MG63 (cell line): ENCODE measurements at regions not wholly inside any gene's neighbourhood (a gene's known extent, or its start where the extent isn't known, plus 50 kb on each side); places are given as distances from the start of the nearest gene placed in this dataset.

Source experiments
- DNase-seq: peaks from one replicate; pipeline ENCODE4 v3.0.0-alpha.2; 2020
- H3K27me3 ChIP-seq: fragments of 250-450 bp; sonication (Bioruptor Pico); 2 replicates; pipeline ENCODE4 v1.5.1; 2020; ENCODE audit warnings: mild to moderate bottlenecking, moderate library complexity
- H3K36me3 ChIP-seq: fragments of 250-450 bp; sonication (Bioruptor Pico); 2 replicates; pipeline ENCODE4 v1.5.1; 2020; ENCODE audit warnings: mild to moderate bottlenecking, moderate library complexity
- H3K4me3 ChIP-seq: fragments of 250-450 bp; sonication (Bioruptor Pico); 2 replicates; pipeline ENCODE4 v1.5.1; 2020; ENCODE audit warnings: mild to moderate bottlenecking, moderate library complexity
- H3K9me3 ChIP-seq: fragments of 250-450 bp; sonication (Bioruptor Pico); 2 replicates; pipeline ENCODE4 v1.5.1; 2020; ENCODE audit warnings: mild to moderate bottlenecking, moderate library complexity

DNA sequence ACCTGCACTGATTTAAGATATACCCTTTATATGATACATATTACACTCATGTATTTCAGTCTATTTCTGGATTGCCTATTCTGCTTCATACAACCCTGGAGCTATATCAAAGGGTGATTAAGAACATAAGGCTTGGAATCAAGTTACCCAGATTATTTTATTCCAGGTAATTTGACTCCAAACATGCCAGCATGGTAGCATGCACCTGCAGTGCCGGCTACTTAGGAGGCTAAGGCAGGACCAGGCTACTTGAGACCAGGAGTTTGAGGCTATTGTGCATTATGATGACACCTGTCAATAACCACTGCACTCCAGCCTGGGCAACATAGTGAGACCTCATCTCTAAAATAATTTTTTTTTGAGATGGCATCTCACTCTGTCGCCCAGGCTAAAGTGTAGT is 50.4 kb upstream of the NEO1 start:
- Histone ChIP-seq H3K9me3 (no peaks in the 10 kb centered on the region), H3K36me3 (no peaks in the 10 kb centered on the region), H3K27me3 (no peaks in the 10 kb centered on the region), H3K4me3 (no peak overlapping the region)
- no peak for DNase-seq

- H3K36me3 ChIP-seq = no peaks in the 10 kb centered on the region
- H3K4me3 ChIP-seq = no peak overlapping the region
- no peaks in the 10 kb centered on the region for H3K27me3 ChIP-seq
- DNase-seq = no peak
- no peaks in the 10 kb centered on the region for H3K9me3 ChIP-seq
Observed at GRCh38 chr15:73000293-73000692, 52.0 kb upstream of the NEO1 start.

- H3K4me3 ChIP-seq = no peak overlapping the region
- H3K27me3 ChIP-seq = no peaks in the 10 kb centered on the region
- H3K36me3 ChIP-seq = no peaks in the 10 kb centered on the region
- no peaks in the 10 kb centered on the region for H3K9me3 ChIP-seq
- DNase-seq = no peak
Observed at GRCh38 chr15:72999586-72999985, 52.7 kb upstream of the NEO1 start.

DNA sequence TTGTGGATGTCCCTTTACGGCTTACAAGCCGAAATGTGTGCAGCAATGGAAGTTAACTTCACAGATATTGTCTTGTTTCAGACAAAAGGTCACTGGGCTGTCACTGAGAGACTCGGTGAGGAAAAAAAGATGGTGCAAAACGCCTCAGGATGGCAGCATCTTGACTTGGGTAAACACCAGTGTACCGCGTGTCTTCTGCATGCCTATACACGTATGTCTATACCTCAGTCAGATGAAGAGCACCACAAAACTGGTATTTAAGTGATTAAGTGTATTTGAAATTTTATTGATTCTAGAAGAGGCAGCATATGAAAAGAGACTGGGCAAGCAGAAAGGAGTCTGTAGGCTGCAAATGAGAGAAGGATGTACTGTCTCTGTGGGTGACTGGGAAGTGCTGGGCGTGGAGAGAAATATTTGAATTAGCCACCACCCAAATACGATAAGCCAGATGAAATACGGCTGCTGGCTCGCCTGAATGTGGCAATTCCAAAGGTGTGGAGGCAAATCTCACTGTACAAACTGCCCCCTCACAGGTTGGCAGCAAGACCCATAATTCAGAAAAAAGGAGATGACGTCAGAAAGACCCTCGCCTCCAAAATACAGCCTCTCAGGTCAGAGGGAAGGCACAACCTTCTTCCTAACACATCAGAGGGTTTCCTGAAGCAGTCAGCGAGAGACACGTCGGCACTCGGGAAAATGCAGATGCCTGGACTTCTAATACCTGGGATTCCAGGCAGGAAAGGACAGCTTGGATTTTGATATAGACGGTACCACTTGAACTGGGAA is 53.4 kb upstream of the NEO1 start:
- H3K9me3 ChIP-seq = no peaks in the 10 kb centered on the region
- DNase-seq = no peak
- no peaks in the 10 kb centered on the region for H3K27me3 ChIP-seq
- H3K36me3 ChIP-seq = no peaks in the 10 kb centered on the region
- H3K4me3 ChIP-seq = no peak overlapping the region

DNA sequence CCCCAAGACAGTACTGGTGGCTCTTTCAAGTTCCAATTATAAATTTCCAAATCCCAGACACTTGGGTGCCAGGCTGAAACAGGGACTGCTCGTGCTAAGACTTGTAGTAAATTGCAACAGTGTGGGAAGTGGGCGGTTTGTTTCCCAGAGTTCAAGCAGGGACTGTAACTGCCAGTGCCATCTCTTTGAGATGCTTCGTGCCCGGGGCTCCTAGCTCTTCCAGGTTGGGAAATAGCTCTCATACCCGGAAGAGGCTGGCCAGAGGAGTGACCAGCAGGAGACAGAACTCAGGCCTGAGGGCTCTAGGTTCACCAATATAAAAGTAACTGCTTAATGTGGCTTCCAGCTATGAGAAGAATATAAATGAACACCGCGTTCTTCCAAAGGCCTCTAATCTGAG is 54.0 kb upstream of the NEO1 start:
- Histone ChIP-seq H3K36me3 (no peaks in the 10 kb centered on the region), H3K9me3 (no peaks in the 10 kb centered on the region), H3K27me3 (no peaks in the 10 kb centered on the region), H3K4me3 (no peak overlapping the region)
- DNase-seq = no peak

DNA sequence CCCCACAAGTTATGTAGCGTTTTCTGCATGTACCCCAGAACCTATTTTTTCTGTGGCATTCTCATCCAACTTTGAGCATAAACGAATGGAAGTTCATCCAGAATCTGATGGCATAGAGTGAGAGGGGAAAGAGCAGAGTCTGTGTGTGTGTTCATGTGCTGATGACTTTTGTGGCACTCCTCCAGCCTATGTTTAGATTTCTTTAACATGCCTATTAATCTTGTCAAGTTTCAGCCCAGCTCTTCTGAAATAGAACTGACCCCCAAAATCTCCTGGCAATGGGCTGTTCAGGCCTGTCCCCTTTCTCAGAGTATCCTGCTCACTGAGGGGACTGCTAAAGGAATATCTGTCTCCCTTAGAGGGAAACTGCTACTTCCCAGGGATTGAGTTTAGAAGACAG is 56.4 kb upstream of the NEO1 start:
- Histone ChIP-seq H3K4me3 (no peak overlapping the region), H3K27me3 (no peaks in the 10 kb centered on the region), H3K9me3 (no peaks in the 10 kb centered on the region), H3K36me3 (no peaks in the 10 kb centered on the region)
- DNase-seq = no peak

DNA sequence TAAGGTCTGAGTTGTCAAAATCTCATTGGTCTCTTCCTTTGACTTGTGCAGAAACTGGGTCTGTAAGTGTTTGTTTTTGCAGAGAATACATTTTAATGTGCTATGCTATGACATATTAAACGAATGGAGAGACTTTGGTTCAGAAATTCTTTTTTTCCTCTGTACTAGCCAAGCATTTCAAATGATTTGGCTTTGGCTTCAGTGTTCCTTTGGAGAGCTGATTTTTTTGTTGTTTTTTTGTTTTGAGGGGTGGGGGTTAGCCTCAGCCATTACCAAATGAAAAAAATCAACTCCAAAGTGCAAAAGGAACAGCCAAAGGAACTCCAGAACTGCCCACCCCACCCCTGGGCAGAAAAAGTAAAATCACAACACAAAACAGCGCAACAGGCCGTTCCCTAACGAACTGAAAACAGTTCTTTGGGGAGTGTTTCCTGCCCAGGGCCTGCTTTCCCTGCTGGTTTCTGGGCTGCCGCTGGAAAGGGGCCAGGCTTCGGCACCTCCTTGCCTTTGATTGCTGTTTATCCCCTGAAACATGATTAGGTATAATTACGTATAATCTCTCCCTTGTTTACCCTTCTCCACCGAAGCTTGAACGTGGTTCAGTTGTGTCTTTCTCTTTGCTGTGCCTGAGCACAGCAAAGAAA is 57.6 kb upstream of the NEO1 start:
- H3K4me3 ChIP-seq = no peak overlapping the region
- no peak for DNase-seq
- no peaks in the 10 kb centered on the region for H3K9me3 ChIP-seq
- H3K27me3 ChIP-seq = no peaks in the 10 kb centered on the region
- H3K36me3 ChIP-seq = no peaks in the 10 kb centered on the region

GRCh38 chr15:72992841-72993252 is 59.4 kb upstream of the NEO1 start:
- Histone ChIP-seq H3K9me3 (no peaks in the 10 kb centered on the region), H3K4me3 (no peak overlapping the region), H3K27me3 (no peaks in the 10 kb centered on the region; the same call in 1 of the 2 replicates), H3K36me3 (no peaks in the 10 kb centered on the region)
- no peak for DNase-seq

GRCh38 chr15:72991026-72991425 is 61.2 kb upstream of the NEO1 start:
- H3K36me3 ChIP-seq = no peaks in the 10 kb centered on the region
- H3K27me3 ChIP-seq = no peaks in the 10 kb centered on the region; the same call in 1 of the 2 replicates
- H3K4me3 ChIP-seq = no peak overlapping the region
- no peak for DNase-seq
- no peaks in the 10 kb centered on the region for H3K9me3 ChIP-seq

DNA sequence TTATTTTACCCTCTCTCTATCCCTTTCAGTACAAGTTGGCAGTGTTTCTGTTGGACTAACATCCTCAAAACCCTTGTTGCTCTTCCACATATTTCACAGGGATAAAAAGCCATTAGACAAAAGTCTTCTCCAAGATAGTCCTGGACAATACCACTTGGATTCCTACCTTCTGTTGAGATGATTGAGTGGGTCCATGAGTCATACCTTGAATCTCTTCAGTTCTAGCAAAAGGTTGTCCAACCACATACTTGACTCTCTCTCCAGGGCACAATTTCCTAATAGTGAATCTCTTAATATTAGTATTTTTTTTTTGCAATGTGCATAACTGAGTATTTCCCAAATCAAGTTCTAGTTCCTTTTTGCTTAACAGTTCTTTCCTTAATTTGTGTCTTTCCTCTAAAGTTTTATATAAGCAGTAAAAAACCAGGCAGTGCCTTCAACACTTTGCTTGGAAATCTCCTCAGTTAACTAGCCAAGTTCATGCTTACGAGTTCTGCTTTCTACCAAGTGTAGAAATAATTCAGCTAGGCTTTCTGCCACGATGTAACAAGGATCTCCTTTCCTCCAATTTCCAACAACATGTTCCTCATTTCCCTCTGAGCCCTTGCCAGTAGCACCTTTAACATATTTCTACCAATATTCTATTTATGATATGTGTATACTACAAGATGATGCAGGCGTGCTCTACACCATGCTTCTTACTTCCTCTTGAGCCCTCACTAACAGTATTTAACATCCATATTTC is 68.3 kb upstream of the NEO1 start:
- Histone ChIP-seq H3K36me3 (no peaks in the 10 kb centered on the region), H3K9me3 (no peaks in the 10 kb centered on the region), H3K27me3 (peaks cover 14% of the 10 kb centered on the region), H3K4me3 (no peak overlapping the region)
- DNase-seq = no peak

- Histone ChIP-seq H3K36me3 (no peaks in the 10 kb centered on the region), H3K27me3 (peaks cover 14% of the 10 kb centered on the region), H3K9me3 (no peaks in the 10 kb centered on the region), H3K4me3 (no peak overlapping the region)
- DNase-seq = no peak
Observed at GRCh38 chr15:72982714-72983113, 69.5 kb upstream of the NEO1 start.

- no peak overlapping the region for H3K4me3 ChIP-seq
- no peaks in the 10 kb centered on the region for H3K9me3 ChIP-seq
- DNase-seq = no peak
- peaks cover 14% of the 10 kb centered on the region for H3K27me3 ChIP-seq
- H3K36me3 ChIP-seq = no peaks in the 10 kb centered on the region
Observed at GRCh38 chr15:72980661-72981060, 71.6 kb upstream of the NEO1 start.

- H3K27me3 ChIP-seq = peaks cover 14% of the 10 kb centered on the region
- no peaks in the 10 kb centered on the region for H3K36me3 ChIP-seq
- no peaks in the 10 kb centered on the region for H3K9me3 ChIP-seq
- no peak for DNase-seq
- H3K4me3 ChIP-seq = no peak overlapping the region
Observed at GRCh38 chr15:72979791-72980190, 72.5 kb upstream of the NEO1 start.

GRCh38 chr15:72979308-72979707 is 73.0 kb upstream of the NEO1 start:
- Histone ChIP-seq H3K9me3 (no peaks in the 10 kb centered on the region), H3K36me3 (no peaks in the 10 kb centered on the region), H3K27me3 (peaks cover 11% of the 10 kb centered on the region), H3K4me3 (no peak overlapping the region)
- DNase-seq = no peak

GRCh38 chr15:72978223-72978622 is 74.0 kb upstream of the NEO1 start:
- H3K9me3 ChIP-seq = no peaks in the 10 kb centered on the region
- H3K36me3 ChIP-seq = no peaks in the 10 kb centered on the region
- no peak for DNase-seq
- H3K4me3 ChIP-seq = no peak overlapping the region
- H3K27me3 ChIP-seq = peaks cover 11% of the 10 kb centered on the region

DNA sequence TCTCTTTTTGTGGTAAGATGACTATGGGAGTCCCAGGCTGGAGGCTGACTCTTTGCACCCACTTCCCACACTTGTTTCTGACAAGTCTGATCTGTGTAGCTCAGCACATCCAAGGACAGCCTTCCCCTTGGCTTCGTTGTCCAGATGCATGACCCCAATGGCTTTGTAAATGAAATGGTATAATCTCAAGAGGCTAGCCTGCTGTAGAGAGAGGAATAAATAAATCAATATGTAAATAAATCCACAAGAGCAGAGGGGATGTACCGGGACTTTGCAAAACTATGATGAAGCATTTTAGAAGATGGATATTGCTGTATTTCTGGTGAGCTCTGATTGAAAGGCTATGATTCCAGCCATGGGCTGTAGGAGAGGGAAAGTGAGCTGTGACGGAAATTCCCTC is 79.9 kb upstream of the NEO1 start:
- Histone ChIP-seq H3K9me3 (no peaks in the 10 kb centered on the region), H3K36me3 (no peaks in the 10 kb centered on the region), H3K4me3 (no peak overlapping the region), H3K27me3 (no peaks in the 10 kb centered on the region; the same call in 1 of the 2 replicates)
- no peak for DNase-seq

DNA sequence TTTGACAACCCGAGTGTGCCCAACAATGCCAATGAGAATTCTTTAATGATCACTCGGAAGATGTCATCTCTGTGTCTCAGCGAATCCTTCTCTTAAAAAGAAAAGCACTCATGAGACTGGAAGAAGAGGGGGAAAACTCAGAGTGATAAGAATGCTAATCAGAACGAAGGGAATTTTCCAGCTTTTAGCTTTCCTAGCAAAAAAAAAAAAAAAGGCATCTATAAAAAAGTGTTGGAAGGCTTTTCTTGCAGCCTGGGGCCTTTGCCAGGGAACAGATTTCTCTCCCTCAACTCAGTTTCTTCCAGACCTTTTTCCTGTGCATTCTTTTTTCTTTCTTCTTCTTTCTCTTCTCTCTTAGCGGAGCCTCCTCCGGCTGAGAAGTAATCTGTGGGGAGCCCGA is 80.5 kb upstream of the NEO1 start:
- DNase-seq = no peak
- Histone ChIP-seq H3K27me3 (no peaks in the 10 kb centered on the region; the same call in 1 of the 2 replicates), H3K9me3 (no peaks in the 10 kb centered on the region), H3K36me3 (no peaks in the 10 kb centered on the region), H3K4me3 (no peak overlapping the region)
